Lower lobe of right lung (tissue), 2 donors: ENCODE measurements at regions not wholly inside any gene's neighbourhood (a gene's known extent, or its start where the extent isn't known, plus 50 kb on each side); places are given as distances from the start of the nearest gene placed in this dataset.

Experiments
- ATAC-seq, 2 donors: fragments of 200-7000 bp; cut with Tn5 transposase; one replicate each; pipeline ENCODE4 v1.9.1; 2020 to 2022; ENCODE audit warnings: mild to moderate bottlenecking in 2 of 2, moderate library complexity in 2 of 2
- DNase-seq: peaks from one replicate; pipeline ENCODE4 v3.0.0-alpha.2; 2020
- H3K27ac ChIP-seq: fragments of 200-600 bp; one replicate; pipeline ENCODE4 v1.8.0; 2022
- H3K27me3 ChIP-seq: fragments of 200-600 bp; one replicate; pipeline ENCODE4 v1.8.0; 2022; ENCODE audit warnings: low read depth
- H3K36me3 ChIP-seq: fragments of 200-600 bp; one replicate; pipeline ENCODE4 v1.8.0; 2022; ENCODE audit warnings: mild to moderate bottlenecking
- H3K4me1 ChIP-seq: fragments of 200-600 bp; one replicate; pipeline ENCODE4 v1.8.0; 2022
- H3K4me3 ChIP-seq: fragments of 200-600 bp; one replicate; pipeline ENCODE4 v1.8.0; 2022; ENCODE audit warnings: mild to moderate bottlenecking
- H3K9me3 ChIP-seq: fragments of 200-600 bp; one replicate; pipeline ENCODE4 v1.8.0; 2022
- intact Hi-C: fragments of 100-400 bp; cut with DNase I; formaldehyde crosslinking; loops from one replicate; pipeline ENCODE4 v1.11.0; 2022
- TF ChIP-seq, protein P1 (sequence below): fragments of 200-600 bp; IDR thresholded peaks from one replicate; pipeline ENCODE4 v1.8.0; 2022; ENCODE audit warnings: antibody characterized with exemption, mild to moderate bottlenecking
- donor health status: DM: no; HTN: yes; CAD: no; lungs with severe emphysema.

GRCh38 chr7:80977751-80978150 lies 58.9 kb upstream of the SEMA3C start:
- Histone ChIP-seq H3K27ac (no peak overlapping the region), H3K4me1 (no peaks in the 10 kb centered on the region), H3K27me3 (no peaks in the 10 kb centered on the region), H3K4me3 (no peak overlapping the region), H3K9me3 (no peaks in the 10 kb centered on the region), H3K36me3 (no peaks in the 10 kb centered on the region)
- ATAC-seq (no peak), DNase-seq (no peak)
- TF ChIP-seq, protein P1, sequence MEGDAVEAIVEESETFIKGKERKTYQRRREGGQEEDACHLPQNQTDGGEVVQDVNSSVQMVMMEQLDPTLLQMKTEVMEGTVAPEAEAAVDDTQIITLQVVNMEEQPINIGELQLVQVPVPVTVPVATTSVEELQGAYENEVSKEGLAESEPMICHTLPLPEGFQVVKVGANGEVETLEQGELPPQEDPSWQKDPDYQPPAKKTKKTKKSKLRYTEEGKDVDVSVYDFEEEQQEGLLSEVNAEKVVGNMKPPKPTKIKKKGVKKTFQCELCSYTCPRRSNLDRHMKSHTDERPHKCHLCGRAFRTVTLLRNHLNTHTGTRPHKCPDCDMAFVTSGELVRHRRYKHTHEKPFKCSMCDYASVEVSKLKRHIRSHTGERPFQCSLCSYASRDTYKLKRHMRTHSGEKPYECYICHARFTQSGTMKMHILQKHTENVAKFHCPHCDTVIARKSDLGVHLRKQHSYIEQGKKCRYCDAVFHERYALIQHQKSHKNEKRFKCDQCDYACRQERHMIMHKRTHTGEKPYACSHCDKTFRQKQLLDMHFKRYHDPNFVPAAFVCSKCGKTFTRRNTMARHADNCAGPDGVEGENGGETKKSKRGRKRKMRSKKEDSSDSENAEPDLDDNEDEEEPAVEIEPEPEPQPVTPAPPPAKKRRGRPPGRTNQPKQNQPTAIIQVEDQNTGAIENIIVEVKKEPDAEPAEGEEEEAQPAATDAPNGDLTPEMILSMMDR: no peak
- intact Hi-C loops: no loop called here

DNA sequence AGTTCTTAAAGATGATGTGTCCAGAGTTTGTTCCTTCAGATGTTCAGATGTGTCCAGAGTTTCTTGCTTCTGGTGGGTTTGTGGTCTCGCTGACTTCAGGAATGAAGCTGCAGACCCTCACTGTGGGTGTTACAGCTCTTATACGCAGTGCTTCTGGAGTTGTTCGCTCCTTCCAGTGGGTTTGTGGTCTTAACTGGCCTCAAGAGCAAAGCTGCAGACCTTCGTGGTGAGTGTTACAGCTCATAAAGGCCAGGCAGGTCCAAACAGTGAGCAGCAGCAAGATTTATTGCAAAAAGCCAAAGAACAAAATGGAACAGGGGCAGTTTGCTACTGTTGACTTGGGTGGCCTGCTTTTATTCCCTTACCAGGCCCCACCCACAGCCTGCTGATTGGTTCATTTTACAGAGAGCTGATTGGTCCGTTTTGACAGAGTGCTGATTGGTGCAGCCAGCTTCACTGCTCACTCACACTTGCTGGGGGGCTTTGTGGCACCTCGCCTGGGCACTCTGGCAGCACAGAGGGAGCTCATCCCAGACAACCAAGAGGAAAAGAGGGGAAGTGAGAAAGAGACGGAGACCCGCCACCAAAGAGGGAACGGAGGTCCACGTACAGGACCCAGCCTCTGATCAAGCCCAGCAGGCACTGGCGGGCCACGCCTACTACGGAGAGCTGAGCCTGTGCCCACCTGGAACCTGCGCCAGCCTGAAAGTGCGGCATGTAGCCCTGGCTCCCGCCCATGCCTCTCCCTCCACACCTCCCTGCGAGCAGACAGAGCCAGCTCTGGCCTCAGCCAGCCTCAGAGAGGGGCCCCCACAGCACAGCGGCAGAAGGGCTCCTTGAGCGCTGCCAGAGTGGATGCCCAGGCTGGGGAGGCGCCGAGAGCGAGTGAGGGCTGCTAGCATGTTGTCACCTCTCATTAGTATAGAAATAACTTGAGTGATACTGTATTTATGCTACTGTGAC lies 55.8 kb upstream of the SEMA3C start:
- ATAC-seq: no peak
- intact Hi-C loops: no loop called here

GRCh38 chr7:80971225-80971624 lies 52.4 kb upstream of the SEMA3C start:
- intact Hi-C loops: no loop called here
- TF ChIP-seq, protein P1: no peak
- H3K36me3 ChIP-seq: no peaks in the 10 kb centered on the region
- H3K4me3 ChIP-seq: no peak overlapping the region
- no peaks in the 10 kb centered on the region for H3K27me3 ChIP-seq
- H3K4me1 ChIP-seq: no peaks in the 10 kb centered on the region
- H3K9me3 ChIP-seq: no peaks in the 10 kb centered on the region
- no peak for ATAC-seq
- no peak overlapping the region for H3K27ac ChIP-seq
- no peak for DNase-seq

More for the DNA sequence above, 55.8 kb upstream of the SEMA3C start:
- DNase-seq: no peak
- Histone ChIP-seq H3K4me1 (no peaks in the 10 kb centered on the region), H3K27ac (no peak overlapping the region), H3K4me3 (no peak overlapping the region), H3K9me3 (no peaks in the 10 kb centered on the region), H3K36me3 (no peaks in the 10 kb centered on the region), H3K27me3 (no peaks in the 10 kb centered on the region)
- TF ChIP-seq, protein P1: no peak
